Gastrocnemius medialis (tissue), 4 donors: ENCODE measurements at regions not wholly inside any gene's neighbourhood (a gene's known extent, or its start where the extent isn't known, plus 50 kb on each side); places are given as distances from the start of the nearest gene placed in this dataset.
"Not testable (repeated sequence)": the region's sequence is repeated elsewhere in the genome, so short reads cannot be mapped to it uniquely, and the experiment has no call there.

Experiments
- ATAC-seq, 2 donors: fragments of 150-250 bp; one replicate each; pipeline ENCODE4 v1.9.1; 2016
- DNase-seq, 2 donors: peaks; one replicate each; pipeline ENCODE4 v3.0.0-alpha.2; 2019
- H3K27ac ChIP-seq, 4 donors: fragments of 200-600 bp; sonication (generic); 1 replicate in 1 of 4; 2 replicates in 3 of 4; pipeline ENCODE4 v1.5.1; 2016 to 2018; ENCODE audit warnings: mild to moderate bottlenecking in 2 of 4, moderate library complexity in 1 of 4
- H3K27me3 ChIP-seq, 3 donors: fragments of 200-600 bp; sonication (generic) in 2 of 3; 1 replicate in 1 of 3; 2 replicates in 2 of 3; pipeline versions ENCODE4 v1.5.1 to v1.6.0; 2016 to 2019; ENCODE audit warnings: mild to moderate bottlenecking in 1 of 3, moderate library complexity in 1 of 3
- H3K36me3 ChIP-seq, 2 donors: fragments of 200-600 bp; sonication (generic) in 1 of 2; one replicate each; pipeline ENCODE4 v1.5.1; 2017 to 2018
- H3K4me1 ChIP-seq, 2 donors: fragments of 200-600 bp; sonication (generic) in 1 of 2; one replicate each; pipeline ENCODE4 v1.5.1; 2016 to 2017; ENCODE audit warnings: mild to moderate bottlenecking in 2 of 2
- H3K4me3 ChIP-seq, 4 donors: fragments of 200-600 bp; sonication (generic) in 3 of 4; 1 replicate in 1 of 4; 2 replicates in 3 of 4; pipeline ENCODE4 v1.5.1; 2016 to 2019; ENCODE audit warnings: mild to moderate bottlenecking in 2 of 4
- H3K9me3 ChIP-seq, 3 donors: fragments of 200-600 bp; sonication (generic) in 2 of 3; 1 replicate in 1 of 3; 2 replicates in 2 of 3; pipeline ENCODE4 v1.5.1; 2016 to 2019
- POLR2A ChIP-seq, 2 donors: fragments of 450-650 bp; IDR thresholded peaks; one replicate each; pipeline ENCODE4 v1.6.1; 2017; ENCODE audit warnings: antibody characterized with exemption in 2 of 2, mild to moderate bottlenecking in 2 of 2, moderate library complexity in 2 of 2
- in situ Hi-C, 4 donors: fragments of 200-750 bp; cut with MboI; loops; one replicate each; pipeline versions ENCODE4 v1.15.0 to v1.8.0; 2017; ENCODE audit warnings: low sequenced_read_pairs in 4 of 4
- intact Hi-C: fragments of 100-400 bp; cut with DNase I; formaldehyde crosslinking; loops from one replicate; pipeline ENCODE4 v1.15.1; 2023; ENCODE audit warnings: low total_unique reads
- TF ChIP-seq, protein P1 (sequence below), 5 experiments: fragments of 450-650 bp in 3 of 5; fragments of 200-600 bp in 2 of 5; sonication (generic) in 2 of 5; IDR thresholded peaks in 4 of 5; conservative IDR thresholded peaks in 1 of 5; 1 replicate in 4 of 5; 2 replicates in 1 of 5; pipeline ENCODE4 v1.5.1; 2016 to 2019; ENCODE audit warnings: antibody characterized with exemption in 5 of 5, mild to moderate bottlenecking in 3 of 5, moderate library complexity in 3 of 5

DNA sequence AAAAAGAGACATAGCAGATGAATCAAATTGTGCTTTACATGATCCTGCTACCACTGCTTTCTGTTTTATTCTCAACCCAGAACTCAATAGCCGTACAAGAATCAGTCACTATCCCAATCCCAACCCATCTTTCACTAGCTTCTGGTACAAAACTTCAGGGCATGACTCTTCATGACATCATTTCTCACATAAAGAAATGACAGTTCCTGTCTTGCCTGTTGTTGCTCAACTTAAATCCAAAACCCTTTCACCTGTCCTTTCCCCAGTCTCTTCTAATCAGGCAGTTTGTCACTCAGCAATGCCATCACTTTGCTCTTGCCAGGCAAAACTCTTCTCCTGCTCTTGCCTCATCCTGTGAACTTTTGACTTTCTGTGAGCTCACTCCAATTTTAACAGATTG is 962.8 kb downstream of the GALC start:
- intact Hi-C loops (no loop called here), in situ Hi-C loops (no loop called here)
- Histone ChIP-seq H3K4me1 (no peaks in the 10 kb centered on the region), H3K27ac (no peak overlapping the region), H3K36me3 (no peaks in the 10 kb centered on the region), H3K4me3 (no peak overlapping the region), H3K27me3 (no peaks in the 10 kb centered on the region), H3K9me3 (no peaks in the 10 kb centered on the region)
- DNase-seq = no peak
- ATAC-seq = no peak
- no peak for TF ChIP-seq POLR2A (IDR thresholded peaks at IDR 0.05)
- TF ChIP-seq, protein P1, sequence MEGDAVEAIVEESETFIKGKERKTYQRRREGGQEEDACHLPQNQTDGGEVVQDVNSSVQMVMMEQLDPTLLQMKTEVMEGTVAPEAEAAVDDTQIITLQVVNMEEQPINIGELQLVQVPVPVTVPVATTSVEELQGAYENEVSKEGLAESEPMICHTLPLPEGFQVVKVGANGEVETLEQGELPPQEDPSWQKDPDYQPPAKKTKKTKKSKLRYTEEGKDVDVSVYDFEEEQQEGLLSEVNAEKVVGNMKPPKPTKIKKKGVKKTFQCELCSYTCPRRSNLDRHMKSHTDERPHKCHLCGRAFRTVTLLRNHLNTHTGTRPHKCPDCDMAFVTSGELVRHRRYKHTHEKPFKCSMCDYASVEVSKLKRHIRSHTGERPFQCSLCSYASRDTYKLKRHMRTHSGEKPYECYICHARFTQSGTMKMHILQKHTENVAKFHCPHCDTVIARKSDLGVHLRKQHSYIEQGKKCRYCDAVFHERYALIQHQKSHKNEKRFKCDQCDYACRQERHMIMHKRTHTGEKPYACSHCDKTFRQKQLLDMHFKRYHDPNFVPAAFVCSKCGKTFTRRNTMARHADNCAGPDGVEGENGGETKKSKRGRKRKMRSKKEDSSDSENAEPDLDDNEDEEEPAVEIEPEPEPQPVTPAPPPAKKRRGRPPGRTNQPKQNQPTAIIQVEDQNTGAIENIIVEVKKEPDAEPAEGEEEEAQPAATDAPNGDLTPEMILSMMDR (IDR thresholded peaks at IDR 0.05 in 4 of 5, conservative IDR thresholded peaks at IDR 0.05 in 1 of 5) = no peak

DNA sequence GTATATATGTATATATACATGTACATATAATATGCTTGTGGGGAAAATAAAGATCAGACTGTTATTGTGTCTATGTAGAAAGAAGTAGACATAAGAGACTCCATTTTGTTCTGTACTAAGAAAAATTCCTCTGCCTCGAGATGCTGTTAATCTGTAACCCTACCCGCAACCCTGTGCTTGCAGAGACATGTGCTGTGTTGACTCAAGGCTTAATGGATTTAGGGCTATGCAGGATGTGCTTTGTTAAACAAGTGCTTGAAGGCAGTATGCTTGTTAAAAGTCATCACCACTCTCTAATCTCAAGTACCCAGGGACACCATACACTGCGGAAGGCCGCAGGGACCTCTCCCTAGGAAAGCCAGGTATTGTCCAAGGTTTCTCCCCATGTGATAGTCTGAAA is 972.9 kb downstream of the GALC start:
- intact Hi-C loops, H3K4me3 ChIP-seq, ATAC-seq, DNase-seq, H3K27ac ChIP-seq, in situ Hi-C loops, H3K4me1 ChIP-seq, H3K36me3 ChIP-seq, H3K9me3 ChIP-seq, H3K27me3 ChIP-seq: not testable (repeated sequence)

DNA sequence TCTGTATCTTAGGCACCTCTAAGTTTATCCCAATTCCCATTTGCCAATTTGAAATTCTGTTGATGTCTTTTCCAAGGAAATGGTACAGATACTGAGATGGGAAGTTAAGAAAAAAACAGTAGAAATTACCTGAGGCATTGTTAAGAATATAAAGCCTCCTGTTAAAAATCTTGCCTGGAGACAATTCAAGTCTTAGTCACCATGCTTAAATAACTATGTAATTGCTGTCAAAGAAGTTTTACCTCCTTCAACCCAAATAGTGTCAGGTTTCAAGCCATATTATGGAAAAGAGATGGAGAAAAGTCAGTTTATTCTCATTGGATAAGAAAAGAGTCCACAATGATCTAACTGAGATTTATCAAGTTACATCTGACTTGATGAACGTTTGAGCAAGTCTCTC is 974.7 kb downstream of the GALC start:
- no peak overlapping the region for H3K4me3 ChIP-seq
- no peak for ATAC-seq

DNA sequence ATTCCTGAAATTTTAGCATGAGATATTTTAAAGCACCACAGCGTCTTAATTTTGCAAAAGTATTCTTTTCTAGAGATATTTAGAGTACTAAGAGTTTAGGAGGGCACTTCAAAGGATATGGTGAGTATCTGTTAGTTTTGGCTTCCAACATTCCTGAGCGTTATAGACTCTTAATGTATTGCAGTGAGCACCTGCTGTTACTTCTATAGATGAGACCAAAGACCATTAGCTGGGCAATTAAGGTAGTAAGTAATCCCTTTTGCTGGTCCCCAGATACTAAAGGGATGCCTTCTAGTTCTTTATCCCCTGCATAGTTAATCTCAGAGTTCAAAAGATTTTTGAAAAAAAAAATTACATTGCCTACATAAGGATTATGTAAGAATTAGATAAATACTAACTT is 975.6 kb downstream of the GALC start:
- H3K9me3 ChIP-seq = no peaks in the 10 kb centered on the region
- intact Hi-C loops = no loop called here
- no peak for DNase-seq
- H3K4me1 ChIP-seq = no peaks in the 10 kb centered on the region
- ATAC-seq = no peak
- no peaks in the 10 kb centered on the region for H3K36me3 ChIP-seq
- no peak for TF ChIP-seq POLR2A (IDR thresholded peaks at IDR 0.05)
- TF ChIP-seq, protein P1 (IDR thresholded peaks at IDR 0.05 in 4 of 5, conservative IDR thresholded peaks at IDR 0.05 in 1 of 5) = no peak
- in situ Hi-C loops = no loop called here
- H3K27ac ChIP-seq = no peak overlapping the region
- H3K27me3 ChIP-seq = no peaks in the 10 kb centered on the region
- no peak overlapping the region for H3K4me3 ChIP-seq

More for the DNA sequence above, 974.7 kb downstream of the GALC start:
- H3K27ac ChIP-seq = no peak overlapping the region
- H3K4me1 ChIP-seq = no peaks in the 10 kb centered on the region
- H3K9me3 ChIP-seq = no peaks in the 10 kb centered on the region
- no peak for TF ChIP-seq POLR2A (IDR thresholded peaks at IDR 0.05)
- TF ChIP-seq, protein P1 (IDR thresholded peaks at IDR 0.05 in 4 of 5, conservative IDR thresholded peaks at IDR 0.05 in 1 of 5) = no peak
- H3K36me3 ChIP-seq = no peaks in the 10 kb centered on the region
- no peaks in the 10 kb centered on the region for H3K27me3 ChIP-seq
- intact Hi-C loops = no loop called here
- in situ Hi-C loops = no loop called here
- no peak for DNase-seq

DNA sequence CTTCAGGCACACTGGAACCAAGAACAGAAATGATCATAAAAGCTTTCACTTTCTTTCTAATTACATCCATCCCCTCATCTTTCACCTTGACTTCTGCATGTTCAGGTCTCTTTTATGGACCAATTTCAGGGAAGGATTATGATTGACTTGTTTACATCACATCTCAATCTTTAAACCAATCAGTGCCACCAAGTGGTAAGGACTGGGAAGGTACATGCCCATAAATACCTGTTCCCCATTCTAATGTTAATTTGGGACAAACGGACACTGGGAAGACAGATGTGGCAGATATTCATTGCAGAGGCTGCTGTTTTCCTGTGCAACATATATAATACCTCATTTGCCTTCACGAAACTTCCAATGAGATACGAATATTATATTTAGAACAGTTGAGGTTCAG is 978.1 kb downstream of the GALC start:
- Histone ChIP-seq H3K9me3 (no peaks in the 10 kb centered on the region), H3K27me3 (no peaks in the 10 kb centered on the region), H3K4me3 (no peak overlapping the region), H3K27ac (no peak overlapping the region), H3K4me1 (no peaks in the 10 kb centered on the region), H3K36me3 (no peaks in the 10 kb centered on the region)
- ATAC-seq = no peak
- in situ Hi-C loops = no loop called here
- DNase-seq = no peak
- intact Hi-C loops = no loop called here
- TF ChIP-seq, protein P1 (IDR thresholded peaks at IDR 0.05 in 4 of 5, conservative IDR thresholded peaks at IDR 0.05 in 1 of 5) = no peak
- TF ChIP-seq POLR2A (IDR thresholded peaks at IDR 0.05) = no peak
